Endothelial cell (in vitro differentiated cells): ENCODE measurements at regions not wholly inside any gene's neighbourhood (a gene's known extent, or its start where the extent isn't known, plus 50 kb on each side); places are given as distances from the start of the nearest gene placed in this dataset.

Experiments
- DNase-seq: peaks from one replicate; pipeline ENCODE4 v3.0.0; 2021; ENCODE audit warnings: low spot score
- H3K27ac Mint-ChIP-seq: one replicate; pipeline ENCODE4 v1.8.0; 2021; ENCODE audit warnings: mixed read lengths, inconsistent platforms; ENCODE audit not compliant: unreplicated experiment
- H3K27me3 Mint-ChIP-seq: one replicate; pipeline ENCODE4 v1.8.0; 2021; ENCODE audit warnings: mild to moderate bottlenecking, moderate library complexity, mixed read lengths, inconsistent platforms; ENCODE audit not compliant: unreplicated experiment
- H3K36me3 Mint-ChIP-seq: one replicate; pipeline ENCODE4 v1.8.0; 2021; ENCODE audit warnings: mild to moderate bottlenecking, low read depth, mixed read lengths, inconsistent platforms; ENCODE audit not compliant: unreplicated experiment
- H3K4me1 Mint-ChIP-seq: one replicate; pipeline ENCODE4 v1.8.0; 2021; ENCODE audit warnings: mild to moderate bottlenecking, mixed read lengths, inconsistent platforms; ENCODE audit not compliant: unreplicated experiment
- H3K4me3 Mint-ChIP-seq: one replicate; pipeline ENCODE4 v1.8.0; 2021; ENCODE audit warnings: mild to moderate bottlenecking, mixed read lengths, inconsistent platforms; ENCODE audit not compliant: unreplicated experiment
- H3K9me3 Mint-ChIP-seq: one replicate; pipeline ENCODE4 v1.8.0; 2021; ENCODE audit warnings: mixed read lengths, inconsistent platforms; ENCODE audit not compliant: unreplicated experiment
- TF ChIP-seq, protein P1 (sequence below): fragments of 200-600 bp; sonication (generic); IDR thresholded peaks from one replicate; pipeline ENCODE4 v1.5.0; 2021; ENCODE audit warnings: antibody characterized with exemption; ENCODE audit not compliant: unreplicated experiment

DNA sequence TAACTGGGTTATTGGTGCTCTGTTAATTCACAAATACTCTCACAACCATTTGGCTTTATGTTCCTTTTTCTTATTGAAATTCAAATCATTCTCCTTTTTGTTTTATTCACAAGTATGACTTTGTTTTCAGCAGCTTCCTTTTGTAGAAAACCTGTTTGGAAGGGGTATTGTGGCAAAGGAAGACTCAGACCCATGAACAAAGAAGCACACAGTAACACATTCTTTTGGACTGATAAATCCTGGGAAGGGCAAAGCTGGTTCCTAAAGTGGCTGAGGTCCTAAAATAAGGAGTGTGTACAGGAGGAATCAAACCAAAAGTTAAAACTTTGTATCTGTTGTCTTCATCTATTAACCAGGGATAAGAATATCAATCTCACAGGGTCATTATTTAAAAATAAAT is 374.7 kb upstream of the FIGN start:
- Mint-ChIP-seq H3K27ac (no peak overlapping the region), H3K9me3 (no peaks in the 10 kb centered on the region), H3K27me3 (no peaks in the 10 kb centered on the region), H3K4me1 (no peaks in the 10 kb centered on the region), H3K4me3 (no peak overlapping the region), H3K36me3 (no peaks in the 10 kb centered on the region)
- TF ChIP-seq, protein P1, sequence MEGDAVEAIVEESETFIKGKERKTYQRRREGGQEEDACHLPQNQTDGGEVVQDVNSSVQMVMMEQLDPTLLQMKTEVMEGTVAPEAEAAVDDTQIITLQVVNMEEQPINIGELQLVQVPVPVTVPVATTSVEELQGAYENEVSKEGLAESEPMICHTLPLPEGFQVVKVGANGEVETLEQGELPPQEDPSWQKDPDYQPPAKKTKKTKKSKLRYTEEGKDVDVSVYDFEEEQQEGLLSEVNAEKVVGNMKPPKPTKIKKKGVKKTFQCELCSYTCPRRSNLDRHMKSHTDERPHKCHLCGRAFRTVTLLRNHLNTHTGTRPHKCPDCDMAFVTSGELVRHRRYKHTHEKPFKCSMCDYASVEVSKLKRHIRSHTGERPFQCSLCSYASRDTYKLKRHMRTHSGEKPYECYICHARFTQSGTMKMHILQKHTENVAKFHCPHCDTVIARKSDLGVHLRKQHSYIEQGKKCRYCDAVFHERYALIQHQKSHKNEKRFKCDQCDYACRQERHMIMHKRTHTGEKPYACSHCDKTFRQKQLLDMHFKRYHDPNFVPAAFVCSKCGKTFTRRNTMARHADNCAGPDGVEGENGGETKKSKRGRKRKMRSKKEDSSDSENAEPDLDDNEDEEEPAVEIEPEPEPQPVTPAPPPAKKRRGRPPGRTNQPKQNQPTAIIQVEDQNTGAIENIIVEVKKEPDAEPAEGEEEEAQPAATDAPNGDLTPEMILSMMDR: no peak
- no peak for DNase-seq

DNA sequence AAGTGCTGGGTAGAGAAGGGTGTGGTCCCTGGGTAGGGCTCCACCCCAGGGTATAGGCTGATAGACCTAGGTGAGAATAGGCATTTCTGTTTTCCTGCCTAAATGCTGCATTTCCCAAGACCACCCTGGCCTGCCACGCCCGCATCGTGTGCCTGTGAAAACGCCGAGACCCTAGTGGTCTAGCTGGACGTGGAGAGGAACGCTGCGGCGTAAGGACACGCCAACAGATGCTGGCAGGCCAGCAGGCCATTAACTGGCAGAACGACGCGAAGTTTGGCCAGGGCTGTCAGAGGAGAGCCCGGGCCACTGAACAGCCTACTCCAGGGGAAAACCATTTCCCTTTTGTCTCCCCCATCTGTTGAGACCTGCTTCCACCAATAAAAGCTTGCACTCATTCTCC is 373.2 kb upstream of the FIGN start:
- Mint-ChIP-seq H3K27me3 (no peaks in the 10 kb centered on the region), H3K27ac (no peak overlapping the region), H3K36me3 (no peaks in the 10 kb centered on the region), H3K4me3 (no peak overlapping the region), H3K9me3 (no peaks in the 10 kb centered on the region), H3K4me1 (no peaks in the 10 kb centered on the region)
- TF ChIP-seq, protein P1: no peak
- DNase-seq: no peak

DNA sequence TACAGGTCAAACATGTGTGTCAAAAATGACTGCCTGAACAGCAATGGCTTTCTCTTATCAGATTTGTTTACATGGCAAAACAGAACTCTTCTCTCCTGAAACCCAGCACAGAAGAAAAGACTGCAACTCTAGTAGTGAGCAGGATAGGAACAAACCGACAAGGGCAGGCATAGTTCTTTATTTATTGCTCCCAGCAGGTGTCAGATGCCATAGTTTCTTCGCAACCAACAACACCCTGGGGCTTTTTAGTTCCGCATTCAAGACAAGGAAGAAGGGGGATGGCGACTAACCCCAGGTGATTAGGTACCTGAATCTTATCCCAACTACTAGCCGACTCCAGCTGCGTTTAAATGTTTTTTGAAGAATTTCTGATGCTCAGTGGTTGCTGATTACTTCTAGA is 367.5 kb upstream of the FIGN start:
- Mint-ChIP-seq H3K36me3 (no peaks in the 10 kb centered on the region), H3K4me1 (peaks cover 5% of the 10 kb centered on the region), H3K4me3 (no peak overlapping the region), H3K27me3 (no peaks in the 10 kb centered on the region), H3K9me3 (no peaks in the 10 kb centered on the region), H3K27ac (no peak overlapping the region)
- no peak for DNase-seq
- TF ChIP-seq, protein P1: no peak

DNA sequence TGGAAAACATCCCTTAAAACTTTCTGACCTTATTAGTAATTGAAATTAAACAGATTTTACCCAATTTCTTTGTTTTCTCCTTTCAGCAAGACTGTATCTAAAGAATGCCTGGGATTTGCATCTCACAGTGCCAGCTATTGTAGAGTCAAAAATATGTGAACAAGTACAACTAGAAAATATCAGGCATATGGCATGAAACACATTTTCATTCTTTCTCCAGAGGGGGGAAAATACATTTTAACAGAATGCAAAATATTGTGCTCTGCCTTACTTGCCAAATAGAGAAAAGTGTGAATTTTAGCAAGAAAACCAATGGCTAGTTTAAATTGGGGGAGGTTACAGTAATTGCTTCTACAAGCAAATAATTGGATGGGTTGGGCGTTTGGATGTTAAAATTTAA is 366.6 kb upstream of the FIGN start:
- no peak for DNase-seq
- peaks cover 6% of the 10 kb centered on the region for H3K4me1 Mint-ChIP-seq
- H3K27ac Mint-ChIP-seq: no peak overlapping the region
- H3K27me3 Mint-ChIP-seq: no peaks in the 10 kb centered on the region
- H3K4me3 Mint-ChIP-seq: no peak overlapping the region
- TF ChIP-seq, protein P1: no peak
- H3K9me3 Mint-ChIP-seq: no peaks in the 10 kb centered on the region
- no peaks in the 10 kb centered on the region for H3K36me3 Mint-ChIP-seq

DNA sequence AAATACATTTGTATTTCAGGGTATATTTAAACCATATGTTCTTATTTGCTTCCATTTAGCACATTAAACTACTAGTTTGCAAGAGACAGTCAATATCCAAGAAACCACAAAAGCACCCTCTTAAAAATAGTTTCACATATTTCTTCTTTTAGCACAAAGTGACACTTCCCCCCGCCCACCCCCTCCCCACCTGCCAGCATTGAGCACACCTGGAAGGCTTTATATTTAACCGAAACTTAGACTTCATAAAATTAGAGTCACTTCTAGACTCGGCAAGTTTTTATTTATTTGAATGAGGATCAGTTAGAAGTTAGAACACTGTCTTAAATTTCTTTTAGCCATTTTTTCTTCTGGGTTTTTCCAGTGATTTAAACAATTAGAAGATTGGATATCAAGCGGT is 355.9 kb upstream of the FIGN start:
- Mint-ChIP-seq H3K27ac (no peak overlapping the region), H3K4me3 (no peak overlapping the region), H3K4me1 (no peaks in the 10 kb centered on the region), H3K36me3 (no peaks in the 10 kb centered on the region), H3K27me3 (no peaks in the 10 kb centered on the region), H3K9me3 (no peaks in the 10 kb centered on the region)
- TF ChIP-seq, protein P1: no peak
- DNase-seq: no peak
